Activated CD8-positive, alpha-beta memory T cell treated with anti-CD3 and anti-CD28 coated beads, Interleukin-2, amount 50 U/mL, for 1 hour (primary cell): ENCODE measurements at regions not wholly inside any gene's neighbourhood (a gene's known extent, or its start where the extent isn't known, plus 50 kb on each side); places are given as distances from the start of the nearest gene placed in this dataset.
A peak's percentile ranks its signal among the peaks of the same experiment; 100 is the strongest.

ENCODE experiments used
- DNase-seq: peaks from one replicate; pipeline ENCODE4 v3.0.0-alpha.2; 2020; ENCODE audit errors: extremely low read depth

- DNase-seq, result no peak
Observed at GRCh38 chr13:40146063-40146462, 490.6 kb downstream of the COG6 start.

GRCh38 chr13:40146611-40147117, 491.2 kb downstream of the COG6 start:
- DNase-seq, result no peak

- peak; percentile 30 for DNase-seq
Observed at GRCh38 chr13:40148101-40148500, 492.6 kb downstream of the COG6 start.

- no peak for DNase-seq
Observed at GRCh38 chr13:40148742-40149141, 493.3 kb downstream of the COG6 start.

- no peak for DNase-seq
Observed at GRCh38 chr13:40149611-40150274, 494.3 kb downstream of the COG6 start.

- DNase-seq, result no peak
Observed at GRCh38 chr13:40151673-40152072, 496.2 kb downstream of the COG6 start.

- DNase-seq, result no peak
Observed at GRCh38 chr13:40152145-40152544, 496.7 kb downstream of the COG6 start.

- DNase-seq, result no peak
Observed at GRCh38 chr13:40152922-40153321, 497.5 kb downstream of the COG6 start.

GRCh38 chr13:40153516-40153915, 498.1 kb downstream of the COG6 start:
- DNase-seq, result no peak

- DNase-seq, result no peak
Observed at GRCh38 chr13:40155201-40155600, 499.7 kb downstream of the COG6 start.

- DNase-seq, result no peak
Observed at GRCh38 chr13:40158218-40158617, 502.8 kb downstream of the COG6 start.

GRCh38 chr13:40158757-40159156, 503.3 kb downstream of the COG6 start:
- no peak for DNase-seq

- DNase-seq, result no peak
Observed at GRCh38 chr13:40159736-40160135, 504.3 kb downstream of the COG6 start.

- DNase-seq, result no peak
Observed at GRCh38 chr13:40160618-40161350, 505.3 kb downstream of the COG6 start.

GRCh38 chr13:40161351-40161810, 505.1 kb downstream of the FOXO1 start:
- no peak for DNase-seq

GRCh38 chr13:40161931-40162330, 504.5 kb downstream of the FOXO1 start:
- no peak for DNase-seq

- no peak for DNase-seq
Observed at GRCh38 chr13:40163066-40164000, 503.1 kb downstream of the FOXO1 start.

- no peak for DNase-seq
Observed at GRCh38 chr13:40164133-40164532, 502.3 kb downstream of the FOXO1 start.

GRCh38 chr13:40165316-40165932, 501.0 kb downstream of the FOXO1 start:
- no peak for DNase-seq

- DNase-seq, result no peak
Observed at GRCh38 chr13:40167327-40167726, 499.1 kb downstream of the FOXO1 start.

GRCh38 chr13:40168425-40169166, 497.8 kb downstream of the FOXO1 start:
- no peak for DNase-seq
